Neutrophil (primary cell): ENCODE measurements at regions not wholly inside any gene's neighbourhood (a gene's known extent, or its start where the extent isn't known, plus 50 kb on each side); places are given as distances from the start of the nearest gene placed in this dataset.

ENCODE experiments used
- H3K27ac ChIP-seq: fragments of 200-600 bp; sonication (generic); 2 replicates; pipeline ENCODE4 v1.5.1; 2016; ENCODE audit warnings: mild to moderate bottlenecking, moderate library complexity
- H3K27me3 ChIP-seq: fragments of 200-600 bp; sonication (generic); 2 replicates; pipeline ENCODE4 v1.6.0; 2016; ENCODE audit warnings: mild to moderate bottlenecking
- H3K36me3 ChIP-seq: fragments of 200-600 bp; sonication (generic); 2 replicates; pipeline ENCODE4 v1.5.1; 2017
- H3K4me1 ChIP-seq, 2 experiments: fragments of 200-600 bp in 1 of 2; sonication (generic) in 1 of 2; 1 replicate in 1 of 2; 2 replicates in 1 of 2; pipeline versions ENCODE4 v1.5.1 to v1.6.1; 2013 to 2016; ENCODE audit warnings: low read depth in 1 of 2, low read length in 1 of 2, mild to moderate bottlenecking in 1 of 2, moderate library complexity in 1 of 2; ENCODE audit not compliant: control insufficient read depth in 1 of 2, insufficient read depth in 1 of 2
- H3K4me3 ChIP-seq, 2 experiments: fragments of 200-600 bp in 1 of 2; sonication (generic) in 1 of 2; 1 replicate in 1 of 2; 2 replicates in 1 of 2; pipeline ENCODE4 v1.5.1; 2013 to 2016; ENCODE audit warnings: low read depth in 1 of 2, low read length in 1 of 2, mild to moderate bottlenecking in 1 of 2, moderate library complexity in 1 of 2
- H3K9me3 ChIP-seq: fragments of 200-600 bp; sonication (generic); 2 replicates; pipeline ENCODE4 v1.5.1; 2016
- TF ChIP-seq, protein P1 (sequence below): fragments of 200-600 bp; sonication (generic); IDR thresholded peaks from 2 replicates; pipeline ENCODE4 v1.5.1; 2016; ENCODE audit warnings: antibody characterized with exemption

DNA sequence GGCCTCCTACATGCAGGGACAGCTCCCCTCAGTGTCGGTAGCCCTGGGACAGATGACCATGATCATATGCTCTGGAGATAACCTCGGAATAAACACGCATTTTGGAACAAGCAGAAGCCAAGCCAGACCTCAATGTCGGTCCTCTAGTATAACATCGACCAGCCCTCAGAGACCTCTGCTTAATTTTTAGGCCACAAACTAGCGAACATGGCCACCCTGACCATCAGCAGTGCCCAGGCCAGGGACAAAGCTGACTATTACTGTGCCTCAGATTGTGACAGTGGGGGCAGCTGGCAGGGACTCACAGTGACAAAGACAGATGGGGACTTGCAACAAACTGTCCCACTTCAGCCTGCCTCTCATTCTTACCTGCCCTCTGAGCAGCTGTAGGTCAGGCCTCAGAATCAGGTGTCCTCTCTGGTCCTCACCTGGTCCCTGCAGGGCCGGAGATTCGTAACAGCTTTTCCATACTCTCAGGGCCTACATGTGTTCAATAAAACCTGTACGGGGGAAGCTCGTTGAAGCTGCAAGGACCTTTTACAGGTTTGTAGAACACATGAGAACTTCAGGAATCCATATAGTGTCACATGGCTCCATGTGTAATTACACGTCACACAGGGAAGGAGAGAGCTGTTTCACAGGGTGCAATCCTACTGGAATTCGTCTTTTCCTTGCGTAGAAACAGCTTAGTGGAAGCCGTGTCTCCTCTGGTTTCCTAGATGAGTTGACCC is 72.8 kb upstream of the IGLL5 start:
- Histone ChIP-seq H3K4me1 (no peaks in the 10 kb centered on the region), H3K27ac (no peak overlapping the region), H3K27me3 (no peaks in the 10 kb centered on the region), H3K4me3 (no peak overlapping the region), H3K9me3 (no peaks in the 10 kb centered on the region), H3K36me3 (no peaks in the 10 kb centered on the region)
- TF ChIP-seq, protein P1, sequence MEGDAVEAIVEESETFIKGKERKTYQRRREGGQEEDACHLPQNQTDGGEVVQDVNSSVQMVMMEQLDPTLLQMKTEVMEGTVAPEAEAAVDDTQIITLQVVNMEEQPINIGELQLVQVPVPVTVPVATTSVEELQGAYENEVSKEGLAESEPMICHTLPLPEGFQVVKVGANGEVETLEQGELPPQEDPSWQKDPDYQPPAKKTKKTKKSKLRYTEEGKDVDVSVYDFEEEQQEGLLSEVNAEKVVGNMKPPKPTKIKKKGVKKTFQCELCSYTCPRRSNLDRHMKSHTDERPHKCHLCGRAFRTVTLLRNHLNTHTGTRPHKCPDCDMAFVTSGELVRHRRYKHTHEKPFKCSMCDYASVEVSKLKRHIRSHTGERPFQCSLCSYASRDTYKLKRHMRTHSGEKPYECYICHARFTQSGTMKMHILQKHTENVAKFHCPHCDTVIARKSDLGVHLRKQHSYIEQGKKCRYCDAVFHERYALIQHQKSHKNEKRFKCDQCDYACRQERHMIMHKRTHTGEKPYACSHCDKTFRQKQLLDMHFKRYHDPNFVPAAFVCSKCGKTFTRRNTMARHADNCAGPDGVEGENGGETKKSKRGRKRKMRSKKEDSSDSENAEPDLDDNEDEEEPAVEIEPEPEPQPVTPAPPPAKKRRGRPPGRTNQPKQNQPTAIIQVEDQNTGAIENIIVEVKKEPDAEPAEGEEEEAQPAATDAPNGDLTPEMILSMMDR = no peak

DNA sequence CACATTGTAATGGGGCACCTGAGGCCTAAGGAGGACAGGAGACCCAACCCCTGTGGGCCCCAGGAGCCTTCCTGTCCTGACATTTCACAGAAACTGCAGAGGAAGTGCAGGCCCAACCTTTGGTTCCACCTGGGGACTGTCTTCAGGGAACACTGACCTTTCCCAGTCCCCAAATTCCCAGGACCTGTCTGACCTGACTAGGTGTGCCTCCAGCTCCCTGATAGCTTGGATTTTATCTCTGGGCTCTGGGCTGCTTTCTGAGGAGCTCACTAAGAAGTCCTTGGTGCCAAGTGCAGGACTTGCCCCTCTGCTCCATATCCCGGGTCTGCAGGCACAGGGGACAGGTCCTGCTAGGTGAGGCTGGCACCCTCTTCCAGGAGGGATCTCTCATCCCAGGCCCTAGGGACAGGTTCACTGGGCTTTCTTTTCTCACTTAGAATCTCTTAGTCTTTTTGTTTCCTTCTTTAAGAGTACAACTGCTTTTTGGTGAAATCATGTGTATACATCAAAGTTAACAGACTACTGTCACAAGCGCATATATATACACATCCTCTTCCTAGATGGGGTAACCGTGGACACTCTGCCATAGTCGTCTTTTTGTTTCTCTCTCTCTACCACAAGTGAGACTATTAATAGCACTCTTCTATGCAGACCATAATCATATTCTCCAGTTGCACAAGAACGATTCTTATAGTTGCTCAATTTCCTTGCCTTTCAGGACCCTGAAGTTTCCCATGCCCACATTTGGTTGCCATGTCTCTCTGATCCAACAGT is 72.0 kb upstream of the IGLL5 start:
- H3K27me3 ChIP-seq = no peaks in the 10 kb centered on the region
- H3K9me3 ChIP-seq = no peaks in the 10 kb centered on the region
- no peaks in the 10 kb centered on the region for H3K4me1 ChIP-seq
- no peak overlapping the region for H3K4me3 ChIP-seq
- TF ChIP-seq, protein P1 = no peak
- no peak overlapping the region for H3K27ac ChIP-seq
- no peaks in the 10 kb centered on the region for H3K36me3 ChIP-seq

DNA sequence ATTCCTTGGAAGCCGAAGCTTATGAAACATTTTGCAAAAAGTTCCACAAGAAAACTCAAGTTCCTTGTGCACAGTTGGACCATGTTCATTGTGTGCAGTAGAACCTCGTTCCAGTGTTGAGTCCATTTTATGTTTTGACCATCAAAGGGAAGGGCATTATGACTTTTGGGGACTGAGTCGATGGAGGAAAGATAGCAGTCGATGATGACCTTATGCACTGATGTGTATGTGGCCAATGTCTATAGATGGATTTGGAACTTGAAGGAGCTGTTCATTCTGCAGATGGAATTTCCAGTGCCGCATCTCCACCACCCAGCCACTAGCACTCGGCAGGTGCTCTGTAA is 71.5 kb upstream of the IGLL5 start:
- no peak overlapping the region for H3K4me3 ChIP-seq
- no peaks in the 10 kb centered on the region for H3K27me3 ChIP-seq
- H3K27ac ChIP-seq = no peak overlapping the region
- no peaks in the 10 kb centered on the region for H3K36me3 ChIP-seq
- H3K9me3 ChIP-seq = no peaks in the 10 kb centered on the region
- no peaks in the 10 kb centered on the region for H3K4me1 ChIP-seq
- TF ChIP-seq, protein P1 = no peak

DNA sequence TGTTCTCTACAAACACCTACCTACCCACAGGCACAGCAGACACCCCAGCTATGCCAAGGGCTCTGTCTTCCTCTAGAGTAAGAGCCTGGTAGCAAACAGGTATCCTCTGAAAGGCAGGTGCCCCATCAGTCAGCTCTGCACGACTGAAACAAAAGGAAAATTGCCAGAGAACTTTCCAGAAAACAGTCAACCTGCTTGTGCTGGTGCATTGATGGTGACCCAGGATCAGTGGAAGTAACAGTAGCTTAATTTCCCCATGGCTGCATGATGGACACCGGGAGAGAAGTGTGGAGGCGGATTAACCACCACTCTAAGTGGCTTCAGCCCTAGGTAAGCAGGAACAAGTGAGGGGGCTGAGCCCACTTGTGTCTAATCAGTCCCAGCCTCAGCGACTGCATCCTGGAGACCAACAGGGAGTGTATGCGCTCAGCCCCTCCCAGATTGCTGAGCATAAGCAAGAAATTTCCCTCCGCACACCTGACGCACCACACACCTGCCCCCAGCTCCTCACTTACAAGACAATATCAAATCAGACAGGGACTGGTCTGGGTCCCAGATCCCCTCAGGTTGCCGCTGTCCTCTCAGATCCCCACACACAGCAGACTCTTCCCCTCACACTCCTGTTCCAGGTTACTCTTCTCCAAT is 70.7 kb upstream of the IGLL5 start:
- Histone ChIP-seq H3K4me1 (no peaks in the 10 kb centered on the region), H3K27me3 (no peaks in the 10 kb centered on the region), H3K27ac (no peak overlapping the region), H3K36me3 (no peaks in the 10 kb centered on the region), H3K9me3 (no peaks in the 10 kb centered on the region), H3K4me3 (no peak overlapping the region)
- TF ChIP-seq, protein P1 = no peak

DNA sequence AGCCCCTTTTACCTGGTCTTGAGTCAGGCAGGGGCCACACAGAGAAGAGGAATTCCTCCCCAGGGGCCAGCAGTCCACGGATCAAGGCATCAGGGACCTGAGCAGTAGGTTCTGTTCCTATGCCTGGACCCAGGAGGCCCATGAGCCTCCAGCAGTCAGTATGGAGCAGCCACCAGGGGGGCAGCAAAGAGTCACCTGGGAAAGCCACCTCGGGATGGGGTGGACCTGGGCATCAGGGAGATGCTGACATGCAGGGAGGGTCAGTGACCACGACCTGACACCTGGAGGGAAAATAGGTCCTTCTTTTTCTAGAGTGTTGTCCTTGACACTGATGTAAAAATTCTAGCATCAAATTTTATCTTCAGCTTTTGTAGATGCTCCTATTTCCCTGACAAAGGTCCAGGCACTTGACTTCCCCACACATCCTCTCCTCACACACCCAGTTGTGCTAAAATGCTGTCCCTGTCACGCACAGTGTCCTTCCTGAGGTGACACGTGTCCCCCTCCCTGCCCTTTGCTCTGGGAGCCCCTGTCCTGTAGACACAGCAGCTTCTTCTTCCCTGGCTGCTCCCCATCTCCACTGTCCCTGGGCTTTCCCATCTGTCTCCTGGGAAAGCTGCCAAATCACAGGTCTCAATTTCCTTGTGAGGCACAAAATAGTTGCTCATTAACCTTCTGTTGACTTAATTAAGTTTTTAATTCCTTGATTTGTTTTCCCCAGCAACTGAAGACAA is 70.0 kb upstream of the IGLL5 start:
- H3K9me3 ChIP-seq = no peaks in the 10 kb centered on the region
- no peaks in the 10 kb centered on the region for H3K27me3 ChIP-seq
- no peaks in the 10 kb centered on the region for H3K4me1 ChIP-seq
- no peaks in the 10 kb centered on the region for H3K36me3 ChIP-seq
- TF ChIP-seq, protein P1 = no peak
- H3K4me3 ChIP-seq = no peak overlapping the region
- H3K27ac ChIP-seq = no peak overlapping the region
